Activated naive CD8-positive, alpha-beta T cell treated with anti-CD3 and anti-CD28 coated beads, Interleukin-2, amount 50 U/mL, for 24 hours (primary cell): ENCODE measurements at regions not wholly inside any gene's neighbourhood (a gene's known extent, or its start where the extent isn't known, plus 50 kb on each side); places are given as distances from the start of the nearest gene placed in this dataset.
"Not testable (repeated sequence)": the region's sequence is repeated elsewhere in the genome, so short reads cannot be mapped to it uniquely, and the experiment has no call there.

Experiments used
- ATAC-seq: fragments of 150-1000 bp; cut with Tn5 transposase; one replicate; pipeline ENCODE4 v1.10.0; 2021
- DNase-seq: peaks from one replicate; pipeline ENCODE4 v3.0.0; 2021
- H3K27ac Mint-ChIP-seq: one replicate; pipeline ENCODE4 v1.8.0; 2021; ENCODE audit warnings: mild to moderate bottlenecking, mixed read lengths
- H3K27me3 Mint-ChIP-seq: one replicate; pipeline ENCODE4 v1.8.0; 2021; ENCODE audit warnings: mixed read lengths
- H3K36me3 Mint-ChIP-seq: one replicate; pipeline ENCODE4 v1.8.0; 2021; ENCODE audit warnings: low read depth, mixed read lengths
- H3K4me1 Mint-ChIP-seq: one replicate; pipeline ENCODE4 v1.8.0; 2021; ENCODE audit warnings: mixed read lengths
- H3K4me3 Mint-ChIP-seq: one replicate; pipeline ENCODE4 v1.8.0; 2021; ENCODE audit warnings: mild to moderate bottlenecking, moderate library complexity, mixed read lengths
- H3K9me3 Mint-ChIP-seq: one replicate; pipeline ENCODE4 v1.8.0; 2021; ENCODE audit warnings: mixed read lengths

- not testable (repeated sequence) for H3K27me3 Mint-ChIP-seq, H3K36me3 Mint-ChIP-seq, ATAC-seq, H3K27ac Mint-ChIP-seq, H3K9me3 Mint-ChIP-seq, H3K4me1 Mint-ChIP-seq, DNase-seq, H3K4me3 Mint-ChIP-seq
These were observed 138.5 kb upstream of the ERV3-1 start for GRCh38 chr7:65145008-65145407.

GRCh38 chr7:65144557-65144956 is 138.1 kb upstream of the ERV3-1 start:
- not testable (repeated sequence) for H3K27ac Mint-ChIP-seq, H3K27me3 Mint-ChIP-seq, H3K4me3 Mint-ChIP-seq, H3K36me3 Mint-ChIP-seq, H3K4me1 Mint-ChIP-seq, ATAC-seq, DNase-seq, H3K9me3 Mint-ChIP-seq

- H3K4me1 Mint-ChIP-seq, DNase-seq, ATAC-seq, H3K9me3 Mint-ChIP-seq, H3K36me3 Mint-ChIP-seq, H3K4me3 Mint-ChIP-seq, H3K27me3 Mint-ChIP-seq, H3K27ac Mint-ChIP-seq: not testable (repeated sequence)
These were observed 137.6 kb upstream of the ERV3-1 start for GRCh38 chr7:65144119-65144518.

- not testable (repeated sequence) for ATAC-seq, H3K4me3 Mint-ChIP-seq, H3K36me3 Mint-ChIP-seq, H3K27ac Mint-ChIP-seq, H3K27me3 Mint-ChIP-seq, H3K9me3 Mint-ChIP-seq, DNase-seq, H3K4me1 Mint-ChIP-seq
These were observed 135.4 kb upstream of the ERV3-1 start for GRCh38 chr7:65141894-65142293.

GRCh38 chr7:65141405-65141778 is 134.9 kb upstream of the ERV3-1 start:
- DNase-seq, ATAC-seq, H3K4me1 Mint-ChIP-seq, H3K9me3 Mint-ChIP-seq, H3K4me3 Mint-ChIP-seq, H3K36me3 Mint-ChIP-seq, H3K27me3 Mint-ChIP-seq, H3K27ac Mint-ChIP-seq: not testable (repeated sequence)

- not testable (repeated sequence) for H3K27ac Mint-ChIP-seq, DNase-seq, H3K27me3 Mint-ChIP-seq, H3K4me1 Mint-ChIP-seq, H3K36me3 Mint-ChIP-seq, H3K4me3 Mint-ChIP-seq, ATAC-seq, H3K9me3 Mint-ChIP-seq
These were observed 134.3 kb upstream of the ERV3-1 start for GRCh38 chr7:65140543-65141404.

- not testable (repeated sequence) for ATAC-seq, H3K9me3 Mint-ChIP-seq, H3K27ac Mint-ChIP-seq, H3K36me3 Mint-ChIP-seq, H3K4me3 Mint-ChIP-seq, DNase-seq, H3K27me3 Mint-ChIP-seq, H3K4me1 Mint-ChIP-seq
These were observed 130.4 kb upstream of the ERV3-1 start for GRCh38 chr7:65136850-65137249.

GRCh38 chr7:65133087-65133486 is 126.6 kb upstream of the ERV3-1 start:
- H3K27ac Mint-ChIP-seq, ATAC-seq, DNase-seq, H3K27me3 Mint-ChIP-seq, H3K4me3 Mint-ChIP-seq, H3K4me1 Mint-ChIP-seq, H3K9me3 Mint-ChIP-seq, H3K36me3 Mint-ChIP-seq: not testable (repeated sequence)

GRCh38 chr7:65132256-65132655 is 125.8 kb upstream of the ERV3-1 start:
- H3K4me3 Mint-ChIP-seq, H3K27ac Mint-ChIP-seq, DNase-seq, H3K36me3 Mint-ChIP-seq, H3K9me3 Mint-ChIP-seq, H3K27me3 Mint-ChIP-seq, ATAC-seq, H3K4me1 Mint-ChIP-seq: not testable (repeated sequence)

- H3K4me3 Mint-ChIP-seq, H3K27ac Mint-ChIP-seq, H3K27me3 Mint-ChIP-seq, H3K9me3 Mint-ChIP-seq, DNase-seq, ATAC-seq, H3K4me1 Mint-ChIP-seq, H3K36me3 Mint-ChIP-seq: not testable (repeated sequence)
These were observed 120.9 kb upstream of the ERV3-1 start for GRCh38 chr7:65127364-65127763.

GRCh38 chr7:65124600-65124999 is 118.1 kb upstream of the ERV3-1 start:
- DNase-seq, H3K36me3 Mint-ChIP-seq, H3K4me3 Mint-ChIP-seq, H3K4me1 Mint-ChIP-seq, ATAC-seq, H3K27me3 Mint-ChIP-seq, H3K27ac Mint-ChIP-seq, H3K9me3 Mint-ChIP-seq: not testable (repeated sequence)

GRCh38 chr7:65105650-65106203 is 99.2 kb upstream of the ERV3-1 start:
- ATAC-seq, H3K9me3 Mint-ChIP-seq, H3K36me3 Mint-ChIP-seq, H3K27ac Mint-ChIP-seq, H3K4me1 Mint-ChIP-seq, H3K27me3 Mint-ChIP-seq, DNase-seq, H3K4me3 Mint-ChIP-seq: not testable (repeated sequence)

- not testable (repeated sequence) for H3K4me3 Mint-ChIP-seq, H3K36me3 Mint-ChIP-seq, DNase-seq, ATAC-seq, H3K27me3 Mint-ChIP-seq, H3K9me3 Mint-ChIP-seq, H3K27ac Mint-ChIP-seq, H3K4me1 Mint-ChIP-seq
These were observed 94.0 kb upstream of the ERV3-1 start for GRCh38 chr7:65100499-65100898.

- ATAC-seq, H3K27me3 Mint-ChIP-seq, H3K4me1 Mint-ChIP-seq, DNase-seq, H3K36me3 Mint-ChIP-seq, H3K27ac Mint-ChIP-seq, H3K9me3 Mint-ChIP-seq: not testable (repeated sequence)
- H3K4me3 Mint-ChIP-seq, result peak overlapping the region; percentile 86
These were observed 75.2 kb upstream of the ERV3-1 start for GRCh38 chr7:65081669-65082055.

- H3K4me1 Mint-ChIP-seq, H3K27me3 Mint-ChIP-seq, H3K9me3 Mint-ChIP-seq, H3K36me3 Mint-ChIP-seq: not testable (repeated sequence)
- peak; percentile 97 for ATAC-seq
- Mint-ChIP-seq H3K4me3 (peak overlapping the region; percentile 86), H3K27ac (peak overlapping the region; percentile 81)
- peak; percentile 94 for DNase-seq
These were observed 74.5 kb upstream of the ERV3-1 start for GRCh38 chr7:65080799-65081668.
